NCI-H82 (cell line): ENCODE measurements at regions not wholly inside any gene's neighbourhood (a gene's known extent, or its start where the extent isn't known, plus 50 kb on each side); places are given as distances from the start of the nearest gene placed in this dataset.
A peak's percentile ranks its signal among the peaks of the same experiment; 100 is the strongest.

Source experiments
- DNase-seq: peaks from one replicate; lab custom pipeline; 2025; lab: John Stamatoyannopoulos, UW

- DNase-seq, result no peak
Measured at GRCh38 chr5:2802693-2803365, 51.4 kb upstream of the IRX2 start.

DNA sequence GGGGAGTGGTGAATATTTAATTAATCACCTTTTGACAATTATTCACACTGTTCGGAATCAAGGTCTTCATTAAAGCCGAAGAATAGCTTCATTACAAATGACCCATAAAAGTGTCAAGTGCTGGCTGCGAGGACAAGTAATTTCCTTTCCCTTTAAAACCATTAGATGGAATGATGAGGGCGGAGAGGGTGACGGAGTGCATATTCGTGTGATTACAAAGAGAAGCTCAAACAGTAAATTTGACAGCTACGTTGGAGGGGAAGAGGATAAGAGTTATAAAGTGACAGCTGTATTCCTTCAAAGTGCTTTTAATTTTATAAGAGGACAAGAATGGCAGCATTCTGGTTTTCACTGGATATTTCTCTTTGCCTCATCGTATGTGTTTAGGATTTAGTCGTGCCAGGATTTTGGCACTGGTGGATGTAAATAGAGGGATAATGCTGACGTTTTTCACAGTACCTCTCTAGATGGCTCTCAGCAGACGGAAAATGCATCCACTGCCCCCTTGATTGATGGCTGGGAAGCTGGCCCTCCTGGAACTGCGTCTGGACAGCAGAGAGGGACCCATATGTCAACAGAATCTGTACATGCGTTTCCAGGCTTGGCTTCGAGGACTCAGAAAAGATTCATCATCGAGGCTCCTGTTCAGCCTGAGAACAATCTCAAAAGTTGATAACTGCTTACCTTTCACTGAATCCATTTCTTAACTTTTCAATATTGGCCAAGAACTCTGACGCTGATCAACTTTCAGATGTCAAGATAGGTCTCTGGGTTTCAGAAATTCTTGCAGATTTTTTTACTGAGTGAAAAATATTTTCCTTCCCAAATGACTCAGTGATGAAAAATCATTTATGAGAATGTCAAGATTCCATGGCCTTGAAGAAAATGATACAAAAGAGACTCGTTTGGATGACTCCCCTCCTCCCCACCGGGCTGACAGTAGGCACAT, 50.4 kb upstream of the IRX2 start:
- peak; percentile 39 for DNase-seq
